Kidney epithelial cell (primary cell): ENCODE measurements at regions not wholly inside any gene's neighbourhood (a gene's known extent, or its start where the extent isn't known, plus 50 kb on each side); places are given as distances from the start of the nearest gene placed in this dataset.
"Not testable (repeated sequence)": the region's sequence is repeated elsewhere in the genome, so short reads cannot be mapped to it uniquely, and the experiment has no call there.

Experiments
- DNase-seq: peaks from one replicate; pipeline ENCODE4 v3.0.0-alpha.2; 2010; ENCODE audit warnings: low read depth
- H3K27me3 ChIP-seq: 2 replicates; pipeline ENCODE4 v1.6.0; 2011; ENCODE audit warnings: low read length; ENCODE audit not compliant: control insufficient read depth, insufficient read depth
- H3K36me3 ChIP-seq: 2 replicates; pipeline ENCODE4 v1.5.1; 2011; ENCODE audit warnings: low read length; ENCODE audit not compliant: control insufficient read depth, insufficient read depth
- H3K4me3 ChIP-seq: 2 replicates; pipeline ENCODE4 v1.5.1; 2011; ENCODE audit warnings: low read depth, mild to moderate bottlenecking, control low read depth, low read length
- CTCF ChIP-seq: IDR thresholded peaks from 2 replicates; pipeline ENCODE4 v1.5.1; 2011; ENCODE audit warnings: mild to moderate bottlenecking, moderate library complexity, low read length, control low read depth, inconsistent platforms; ENCODE audit not compliant: insufficient read depth, poor library complexity, severe bottlenecking

GRCh38 chrX:143378851-143379250, 138.4 kb downstream of the SPANXN3 start:
- H3K27me3 ChIP-seq, result no peaks in the 10 kb centered on the region
- H3K36me3 ChIP-seq, result no peaks in the 10 kb centered on the region
- TF ChIP-seq CTCF, result no peak
- no peak overlapping the region for H3K4me3 ChIP-seq
- no peak for DNase-seq

DNA sequence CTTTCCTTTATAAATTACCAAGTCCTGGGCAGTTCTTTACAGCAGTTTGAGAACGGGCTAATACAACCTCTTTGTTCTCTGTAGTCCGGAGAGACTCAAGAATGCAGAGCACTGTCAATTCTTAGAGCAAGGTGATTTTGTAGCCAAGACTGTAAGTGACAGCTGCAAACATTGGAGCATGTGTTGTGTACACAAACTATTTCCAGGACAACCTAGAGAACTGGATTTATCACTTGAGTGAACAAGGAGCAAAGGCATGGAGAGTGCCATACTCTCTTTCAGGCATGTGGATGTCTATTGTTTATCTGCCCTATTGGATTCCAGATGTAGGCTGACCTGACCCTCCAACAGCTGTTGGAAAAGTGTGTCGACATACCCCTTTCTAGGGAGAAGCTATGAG, 153.9 kb downstream of the SPANXN3 start:
- Histone ChIP-seq H3K36me3 (no peaks in the 10 kb centered on the region), H3K4me3 (no peak overlapping the region), H3K27me3 (no peaks in the 10 kb centered on the region)
- DNase-seq, result no peak
- no peak for TF ChIP-seq CTCF

- DNase-seq, result no peak
- Histone ChIP-seq H3K4me3 (no peak overlapping the region), H3K27me3 (no peaks in the 10 kb centered on the region), H3K36me3 (no peaks in the 10 kb centered on the region)
- TF ChIP-seq CTCF, result no peak
Observed at GRCh38 chrX:143340190-143340589, 177.1 kb downstream of the SPANXN3 start.

DNA sequence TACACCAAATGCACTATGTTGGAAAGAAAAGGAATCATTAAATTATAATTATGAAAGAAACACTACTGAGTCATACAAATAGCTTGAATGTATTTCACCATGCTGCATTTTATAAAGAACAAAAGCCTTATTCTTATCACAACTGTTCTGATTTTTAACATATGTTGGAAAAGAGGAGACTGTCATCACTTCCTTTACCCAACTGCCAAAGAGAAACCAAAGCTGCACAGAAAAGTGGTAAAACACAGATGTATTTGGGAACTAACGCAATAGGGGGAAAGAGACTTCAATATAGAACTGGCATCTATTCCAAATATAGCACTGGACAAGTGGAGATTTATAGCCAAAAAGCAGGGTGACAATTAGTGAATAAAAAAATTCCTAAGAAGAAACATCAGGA, 181.0 kb downstream of the SPANXN3 start:
- no peaks in the 10 kb centered on the region for H3K27me3 ChIP-seq
- no peaks in the 10 kb centered on the region for H3K36me3 ChIP-seq
- no peak for TF ChIP-seq CTCF
- no peak for DNase-seq
- no peak overlapping the region for H3K4me3 ChIP-seq

DNA sequence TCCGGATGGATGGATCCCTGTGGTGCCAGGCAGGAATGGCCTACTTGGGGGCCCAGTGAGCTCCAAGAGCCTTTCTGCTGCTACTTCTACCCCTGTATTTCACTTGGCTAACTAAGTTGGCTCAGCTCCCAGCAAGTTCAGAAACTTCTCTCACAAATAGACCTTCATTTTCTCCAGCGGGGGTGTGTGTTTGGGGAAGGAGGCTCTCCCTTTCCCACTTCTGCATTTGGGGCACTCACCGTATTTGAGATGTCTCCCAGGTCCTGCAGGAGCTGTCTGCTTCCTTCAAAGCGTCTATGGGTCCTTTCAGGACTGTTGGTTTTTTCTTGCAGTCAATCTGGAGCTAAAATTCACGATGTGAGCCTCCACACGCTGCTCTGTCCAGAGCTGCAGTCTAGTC, 197.7 kb downstream of the SPANXN3 start:
- no peaks in the 10 kb centered on the region for H3K27me3 ChIP-seq
- no peak for TF ChIP-seq CTCF
- no peak for DNase-seq
- H3K4me3 ChIP-seq, result no peak overlapping the region
- no peaks in the 10 kb centered on the region for H3K36me3 ChIP-seq

- not testable (repeated sequence) for H3K4me3 ChIP-seq, H3K27me3 ChIP-seq, H3K36me3 ChIP-seq, DNase-seq
Observed at GRCh38 chrX:143318857-143319256, 198.4 kb downstream of the SPANXN3 start.
